ENCODE measurements at regions not wholly inside any gene's neighbourhood (a gene's known extent, or its start where the extent isn't known, plus 50 kb on each side); places are given as distances from the start of the nearest gene placed in this dataset.

DNA sequence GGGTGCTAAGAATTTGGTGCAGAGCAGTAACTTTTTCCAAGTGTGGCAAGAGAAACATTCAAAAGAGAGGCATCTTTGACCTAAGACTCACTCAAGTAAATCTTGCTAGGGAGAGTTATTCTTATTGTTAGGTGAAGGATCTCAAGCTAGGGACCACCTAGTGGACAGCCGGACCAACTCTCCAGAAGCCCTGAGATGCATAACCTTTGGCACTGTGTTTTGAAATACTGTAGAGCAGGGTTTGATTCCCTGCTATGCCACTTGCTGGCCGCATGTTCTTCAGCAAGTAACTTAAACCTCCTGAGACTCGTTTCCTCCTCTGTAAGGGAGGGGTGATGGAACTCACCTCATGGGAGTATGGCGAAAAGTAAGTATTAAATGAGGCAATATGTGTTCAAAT, 336.1 kb upstream of the ADAMTSL1 start:
- no peak overlapping the region for H3K27ac ChIP-seq (ENCODE audit: low read depth, low read length)
- no peak for FAIRE-seq
- H3K4me1 ChIP-seq (ENCODE audit: insufficient read depth, low read length): no peaks in the 10 kb centered on the region
- no peaks in the 10 kb centered on the region for H3K79me2 ChIP-seq (ENCODE audit: insufficient read depth, low read length)
- no peaks in the 10 kb centered on the region for H3K36me3 ChIP-seq (ENCODE audit: insufficient read depth, low read length)
- H4K20me1 ChIP-seq (ENCODE audit: insufficient read depth, low read length): no peaks in the 10 kb centered on the region
- H3K27me3 ChIP-seq (ENCODE audit: insufficient read depth, low read length): no peaks in the 10 kb centered on the region
- TF ChIP-seq, protein P1, sequence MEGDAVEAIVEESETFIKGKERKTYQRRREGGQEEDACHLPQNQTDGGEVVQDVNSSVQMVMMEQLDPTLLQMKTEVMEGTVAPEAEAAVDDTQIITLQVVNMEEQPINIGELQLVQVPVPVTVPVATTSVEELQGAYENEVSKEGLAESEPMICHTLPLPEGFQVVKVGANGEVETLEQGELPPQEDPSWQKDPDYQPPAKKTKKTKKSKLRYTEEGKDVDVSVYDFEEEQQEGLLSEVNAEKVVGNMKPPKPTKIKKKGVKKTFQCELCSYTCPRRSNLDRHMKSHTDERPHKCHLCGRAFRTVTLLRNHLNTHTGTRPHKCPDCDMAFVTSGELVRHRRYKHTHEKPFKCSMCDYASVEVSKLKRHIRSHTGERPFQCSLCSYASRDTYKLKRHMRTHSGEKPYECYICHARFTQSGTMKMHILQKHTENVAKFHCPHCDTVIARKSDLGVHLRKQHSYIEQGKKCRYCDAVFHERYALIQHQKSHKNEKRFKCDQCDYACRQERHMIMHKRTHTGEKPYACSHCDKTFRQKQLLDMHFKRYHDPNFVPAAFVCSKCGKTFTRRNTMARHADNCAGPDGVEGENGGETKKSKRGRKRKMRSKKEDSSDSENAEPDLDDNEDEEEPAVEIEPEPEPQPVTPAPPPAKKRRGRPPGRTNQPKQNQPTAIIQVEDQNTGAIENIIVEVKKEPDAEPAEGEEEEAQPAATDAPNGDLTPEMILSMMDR (IDR thresholded peaks at IDR 0.05; ENCODE audit: insufficient read depth, low read depth, low read length): no peak
- no peak for TF ChIP-seq EZH2 (IDR thresholded peaks at IDR 0.05; ENCODE audit: insufficient read depth, low read length)
- no peak overlapping the region for H3K4me2 ChIP-seq (ENCODE audit: low read length)
- Mint-ChIP-seq H3K4me1 (ENCODE audit: low read depth, unreplicated experiment) (no peaks in the 10 kb centered on the region), H3K27ac (ENCODE audit: unreplicated experiment) (no peak overlapping the region), H3K36me3 (ENCODE audit: low read depth, unreplicated experiment) (no peaks in the 10 kb centered on the region), H3K4me3 (ENCODE audit: unreplicated experiment) (no peak overlapping the region), H3K27me3 (ENCODE audit: low read depth, unreplicated experiment) (peaks cover 3% of the 10 kb centered on the region), H3K9me3 (ENCODE audit: unreplicated experiment) (peaks cover 2% of the 10 kb centered on the region)
- no peaks in the 10 kb centered on the region for H3K9me3 ChIP-seq (ENCODE audit: insufficient read depth, low read depth, low read length)
- no peak for DNase-seq (ENCODE audit: low read depth)
- H3K4me3 ChIP-seq (ENCODE audit: insufficient read depth, low read depth, low read length): no peak overlapping the region
- H2AFZ ChIP-seq (ENCODE audit: low read depth, low read length): no peak overlapping the region
- H3K9ac ChIP-seq (ENCODE audit: low read length): no peak overlapping the region

DNA sequence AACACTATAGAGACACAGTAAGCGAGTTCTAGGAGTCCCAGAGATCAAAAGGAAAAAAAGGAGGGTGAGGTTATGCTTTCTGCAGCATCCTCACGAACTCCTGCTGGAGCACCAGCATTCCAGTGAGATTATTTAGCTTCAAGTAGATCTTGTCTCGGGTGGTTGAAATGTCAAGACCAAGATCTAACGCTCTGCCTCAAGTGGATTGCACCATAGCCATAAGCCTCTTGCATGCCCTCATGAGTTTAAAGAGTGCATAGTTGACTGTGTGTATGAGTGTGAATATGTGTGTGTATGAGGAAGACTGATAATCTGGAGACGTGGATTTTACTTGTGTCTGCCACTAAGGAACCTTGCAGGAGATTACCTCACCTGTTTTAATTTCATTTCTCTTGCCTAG, 335.3 kb upstream of the ADAMTSL1 start:
- H3K9ac ChIP-seq (ENCODE audit: low read length): no peak overlapping the region
- H4K20me1 ChIP-seq (ENCODE audit: insufficient read depth, low read length): no peaks in the 10 kb centered on the region
- Mint-ChIP-seq H3K4me1 (ENCODE audit: low read depth, unreplicated experiment) (no peaks in the 10 kb centered on the region), H3K4me3 (ENCODE audit: unreplicated experiment) (no peak overlapping the region), H3K36me3 (ENCODE audit: low read depth, unreplicated experiment) (no peaks in the 10 kb centered on the region), H3K9me3 (ENCODE audit: unreplicated experiment) (peaks cover 2% of the 10 kb centered on the region), H3K27ac (ENCODE audit: unreplicated experiment) (no peak overlapping the region), H3K27me3 (ENCODE audit: low read depth, unreplicated experiment) (peaks cover 3% of the 10 kb centered on the region)
- H3K36me3 ChIP-seq (ENCODE audit: insufficient read depth, low read length): no peaks in the 10 kb centered on the region
- H3K4me1 ChIP-seq (ENCODE audit: insufficient read depth, low read length): no peaks in the 10 kb centered on the region
- H3K9me3 ChIP-seq (ENCODE audit: insufficient read depth, low read depth, low read length): no peaks in the 10 kb centered on the region
- H3K27ac ChIP-seq (ENCODE audit: low read depth, low read length): no peak overlapping the region
- no peak for DNase-seq (ENCODE audit: low read depth)
- no peak overlapping the region for H2AFZ ChIP-seq (ENCODE audit: low read depth, low read length)
- H3K79me2 ChIP-seq (ENCODE audit: insufficient read depth, low read length): no peaks in the 10 kb centered on the region
- H3K27me3 ChIP-seq (ENCODE audit: insufficient read depth, low read length): no peaks in the 10 kb centered on the region
- H3K4me2 ChIP-seq (ENCODE audit: low read length): no peak overlapping the region
- no peak overlapping the region for H3K4me3 ChIP-seq (ENCODE audit: insufficient read depth, low read depth, low read length)
- TF ChIP-seq EZH2 (IDR thresholded peaks at IDR 0.05; ENCODE audit: insufficient read depth, low read length): no peak
- TF ChIP-seq, protein P1 (IDR thresholded peaks at IDR 0.05; ENCODE audit: insufficient read depth, low read depth, low read length): no peak
- no peak for FAIRE-seq

DNA sequence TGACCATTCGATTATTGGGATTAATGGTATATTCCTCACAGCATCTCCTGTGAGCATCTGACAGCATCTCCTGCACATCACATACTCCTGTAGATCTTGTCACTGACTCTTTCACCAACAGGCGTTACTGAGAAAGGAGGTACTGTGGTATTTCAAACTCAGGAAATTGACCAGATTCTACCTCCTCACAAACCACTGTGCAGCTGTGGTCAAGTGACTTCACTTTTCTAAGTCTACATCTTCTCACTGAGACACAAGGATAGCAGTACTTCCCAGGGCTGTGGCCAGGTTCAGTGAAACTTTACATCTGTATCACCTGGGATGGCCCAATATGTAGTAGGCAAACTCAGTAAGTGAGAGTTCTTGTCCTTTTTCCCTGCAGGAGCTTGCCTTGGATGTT, 332.3 kb upstream of the ADAMTSL1 start:
- no peak overlapping the region for H2AFZ ChIP-seq (ENCODE audit: low read depth, low read length)
- Mint-ChIP-seq H3K36me3 (ENCODE audit: low read depth, unreplicated experiment) (no peaks in the 10 kb centered on the region), H3K27me3 (ENCODE audit: low read depth, unreplicated experiment) (peaks cover 3% of the 10 kb centered on the region), H3K9me3 (ENCODE audit: unreplicated experiment) (peaks cover 2% of the 10 kb centered on the region), H3K4me3 (ENCODE audit: unreplicated experiment) (no peak overlapping the region), H3K4me1 (ENCODE audit: low read depth, unreplicated experiment) (no peaks in the 10 kb centered on the region), H3K27ac (ENCODE audit: unreplicated experiment) (no peak overlapping the region)
- H3K4me3 ChIP-seq (ENCODE audit: insufficient read depth, low read depth, low read length): no peak overlapping the region
- H3K4me2 ChIP-seq (ENCODE audit: low read length): no peak overlapping the region
- TF ChIP-seq EZH2 (IDR thresholded peaks at IDR 0.05; ENCODE audit: insufficient read depth, low read length): no peak
- TF ChIP-seq, protein P1 (IDR thresholded peaks at IDR 0.05; ENCODE audit: insufficient read depth, low read depth, low read length): no peak
- no peaks in the 10 kb centered on the region for H3K9me3 ChIP-seq (ENCODE audit: insufficient read depth, low read depth, low read length)
- H3K79me2 ChIP-seq (ENCODE audit: insufficient read depth, low read length): no peaks in the 10 kb centered on the region
- no peak overlapping the region for H3K27ac ChIP-seq (ENCODE audit: low read depth, low read length)
- H3K27me3 ChIP-seq (ENCODE audit: insufficient read depth, low read length): no peaks in the 10 kb centered on the region
- H3K4me1 ChIP-seq (ENCODE audit: insufficient read depth, low read length): no peaks in the 10 kb centered on the region
- no peak overlapping the region for H3K9ac ChIP-seq (ENCODE audit: low read length)
- H3K36me3 ChIP-seq (ENCODE audit: insufficient read depth, low read length): no peaks in the 10 kb centered on the region
- no peak for DNase-seq (ENCODE audit: low read depth)
- no peaks in the 10 kb centered on the region for H4K20me1 ChIP-seq (ENCODE audit: insufficient read depth, low read length)
- FAIRE-seq: no peak

All from astrocyte (in vitro differentiated cells and primary cell).